Colonic mucosa (tissue), 4 donors: ENCODE measurements at regions not wholly inside any gene's neighbourhood (a gene's known extent, or its start where the extent isn't known, plus 50 kb on each side); places are given as distances from the start of the nearest gene placed in this dataset.

Source experiments
- DNase-seq: peaks from one replicate; pipeline ENCODE4 v3.0.0-alpha.2; 2020
- H3K27ac ChIP-seq: fragments of 200-600 bp; one replicate; pipeline ENCODE4 v1.8.0; 2021
- H3K27me3 ChIP-seq: fragments of 200-600 bp; one replicate; pipeline ENCODE4 v1.8.0; 2021
- H3K36me3 ChIP-seq: fragments of 200-600 bp; one replicate; pipeline ENCODE4 v1.8.0; 2021
- H3K4me1 ChIP-seq: fragments of 200-600 bp; one replicate; pipeline ENCODE4 v1.8.0; 2021; ENCODE audit warnings: mild to moderate bottlenecking
- H3K4me3 ChIP-seq: fragments of 200-600 bp; one replicate; pipeline ENCODE4 v1.8.0; 2021
- H3K9ac ChIP-seq, 2 donors: one replicate each; pipeline ENCODE4 v1.7.0; 2013; ENCODE audit warnings: control low read depth in 2 of 2, low read depth in 2 of 2, low read length in 2 of 2
- H3K9me3 ChIP-seq: fragments of 200-600 bp; one replicate; pipeline ENCODE4 v1.8.0; 2021
- CTCF ChIP-seq: fragments of 200-600 bp; IDR thresholded peaks from one replicate; pipeline ENCODE4 v1.8.0; 2022; ENCODE audit warnings: antibody characterized with exemption, mild to moderate bottlenecking
- intact Hi-C: fragments of 100-400 bp; cut with DNase I; formaldehyde crosslinking; loops from one replicate; pipeline ENCODE4 v1.14.1; 2022
- donor health status: healthy.
- donor health status: DM: no; HTN: no; CAD: no.
- donor health status: DM: no; HTN: no; CAD: no.

DNA sequence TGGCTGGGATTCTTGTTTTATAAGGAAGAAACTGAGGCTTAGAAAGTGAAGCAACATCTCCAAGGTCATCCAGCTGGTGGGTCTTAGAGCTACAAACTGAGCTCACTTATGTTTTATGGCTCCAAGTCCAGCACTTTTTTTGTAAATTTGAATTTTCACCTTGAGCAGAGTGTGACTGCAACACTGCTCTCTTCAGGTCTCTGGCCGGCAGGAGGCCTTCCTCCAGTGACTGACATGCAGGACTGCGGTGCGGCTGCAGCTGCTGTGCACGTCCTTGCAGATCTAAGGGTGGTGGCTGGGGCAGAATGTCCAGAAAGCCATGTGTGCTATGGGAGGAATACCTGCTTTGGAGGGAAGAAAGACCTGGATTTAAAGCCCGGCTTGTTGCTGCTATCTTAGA is 284.2 kb upstream of the POU3F1 start:
- Histone ChIP-seq H3K27me3 (peaks cover 2% of the 10 kb centered on the region), H3K4me3 (no peak overlapping the region)

DNA sequence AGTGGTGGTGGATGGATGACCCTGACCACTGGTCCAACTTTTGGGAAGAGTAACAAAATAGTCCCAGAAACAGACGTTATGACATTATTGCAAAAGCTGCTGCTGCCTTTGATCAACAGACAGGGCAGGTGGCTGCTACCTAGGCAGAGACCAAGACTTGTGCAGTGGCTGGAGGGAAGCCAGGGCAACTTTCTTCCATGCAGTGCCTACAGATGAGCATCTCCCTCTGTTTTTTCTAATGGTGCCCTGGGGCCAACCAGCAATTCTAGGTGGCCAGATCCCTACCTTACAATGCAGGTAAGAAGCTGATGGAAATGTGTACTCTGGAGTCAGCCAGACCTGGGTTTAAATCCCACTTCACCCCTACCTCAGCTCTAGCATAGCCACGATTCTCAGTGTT is 283.1 kb upstream of the POU3F1 start:
- Histone ChIP-seq H3K9ac (no peak overlapping the region), H3K9me3 (no peaks in the 10 kb centered on the region), H3K27me3 (peaks cover 2% of the 10 kb centered on the region), H3K36me3 (no peaks in the 10 kb centered on the region), H3K4me3 (no peak overlapping the region), H3K27ac (no peak overlapping the region), H3K4me1 (no peaks in the 10 kb centered on the region)
- no peak for DNase-seq
- no peak for TF ChIP-seq CTCF
- intact Hi-C loops: no loop called here

More for the DNA sequence above, 284.2 kb upstream of the POU3F1 start:
- Histone ChIP-seq H3K9ac (no peak overlapping the region), H3K4me1 (no peaks in the 10 kb centered on the region), H3K36me3 (no peaks in the 10 kb centered on the region), H3K27ac (no peak overlapping the region), H3K9me3 (no peaks in the 10 kb centered on the region)
- intact Hi-C loops: no loop called here
- TF ChIP-seq CTCF: no peak
- DNase-seq: no peak

GRCh38 chr1:38328278-38329035 is 281.9 kb upstream of the POU3F1 start:
- Histone ChIP-seq H3K27ac (no peak overlapping the region), H3K9ac (no peak overlapping the region), H3K27me3 (no peaks in the 10 kb centered on the region), H3K4me1 (no peaks in the 10 kb centered on the region), H3K9me3 (no peaks in the 10 kb centered on the region), H3K36me3 (no peaks in the 10 kb centered on the region), H3K4me3 (no peak overlapping the region)
- TF ChIP-seq CTCF: no peak
- DNase-seq: no peak
- intact Hi-C loops: no loop called here

GRCh38 chr1:38327559-38327973 is 281.0 kb upstream of the POU3F1 start:
- no peaks in the 10 kb centered on the region for H3K4me1 ChIP-seq

GRCh38 chr1:38326856-38327255 is 280.3 kb upstream of the POU3F1 start:
- H3K27ac ChIP-seq: no peak overlapping the region
- no peak for TF ChIP-seq CTCF
- DNase-seq: no peak
- H3K9me3 ChIP-seq: no peaks in the 10 kb centered on the region
- no peaks in the 10 kb centered on the region for H3K27me3 ChIP-seq
- H3K4me3 ChIP-seq: no peak overlapping the region
- no peaks in the 10 kb centered on the region for H3K36me3 ChIP-seq
- H3K9ac ChIP-seq: no peak overlapping the region
- intact Hi-C loops: no loop called here
- no peaks in the 10 kb centered on the region for H3K4me1 ChIP-seq

More at GRCh38 chr1:38327559-38327973, 281.0 kb upstream of the POU3F1 start:
- intact Hi-C loops: no loop called here
- no peak for TF ChIP-seq CTCF
- DNase-seq: no peak
- Histone ChIP-seq H3K27me3 (no peaks in the 10 kb centered on the region), H3K9me3 (no peaks in the 10 kb centered on the region), H3K4me3 (no peak overlapping the region), H3K9ac (no peak overlapping the region), H3K36me3 (no peaks in the 10 kb centered on the region), H3K27ac (no peak overlapping the region)
